Neuronal stem cell (in vitro differentiated cells): ENCODE measurements at regions not wholly inside any gene's neighbourhood (a gene's known extent, or its start where the extent isn't known, plus 50 kb on each side); places are given as distances from the start of the nearest gene placed in this dataset.

Experiments
- DNase-seq: peaks from one replicate; pipeline ENCODE4 v3.0.0-alpha.2; 2013; ENCODE audit warnings: low spot score
- H2AFZ ChIP-seq: one replicate; pipeline ENCODE4 v1.6.1; 2013; ENCODE audit warnings: mild to moderate bottlenecking, low read length, inconsistent platforms
- H2AK5ac ChIP-seq: 2 replicates; pipeline ENCODE4 v1.6.1; 2013; ENCODE audit warnings: low read depth, mild to moderate bottlenecking, inconsistent platforms, low read length, moderate library complexity, mixed read lengths
- H2BK120ac ChIP-seq: 2 replicates; pipeline ENCODE4 v1.6.1; 2013; ENCODE audit warnings: low read depth, mild to moderate bottlenecking, inconsistent platforms, low read length, moderate library complexity, mixed read lengths
- H2BK12ac ChIP-seq: one replicate; pipeline ENCODE4 v1.6.1; 2013; ENCODE audit warnings: low read length, inconsistent platforms
- H2BK15ac ChIP-seq: 2 replicates; pipeline ENCODE4 v1.6.1; 2013; ENCODE audit warnings: mild to moderate bottlenecking, low read length, inconsistent platforms, mixed read lengths
- H2BK5ac ChIP-seq: one replicate; pipeline ENCODE4 v1.6.1; 2013; ENCODE audit warnings: inconsistent platforms, mild to moderate bottlenecking, low read length, moderate library complexity
- H3K14ac ChIP-seq: one replicate; pipeline ENCODE4 v1.6.1; 2013; ENCODE audit warnings: low read length, inconsistent platforms
- H3K18ac ChIP-seq: 2 replicates; pipeline ENCODE4 v1.6.1; 2013; ENCODE audit warnings: low read length, inconsistent platforms
- H3K23ac ChIP-seq: 2 replicates; pipeline ENCODE4 v1.6.1; 2013; ENCODE audit warnings: low read depth, mild to moderate bottlenecking, mixed read lengths, low read length, inconsistent platforms; ENCODE audit not compliant: poor library complexity
- H3K27ac ChIP-seq: replicated peaks from 3 replicates; pipeline ENCODE4 v1.5.1; 2013; ENCODE audit warnings: low read length, inconsistent platforms
- H3K27me3 ChIP-seq, 3 experiments: 2 replicates each; pipeline ENCODE4 v1.6.1; 2013; ENCODE audit warnings: low read length in 3 of 3, mild to moderate bottlenecking in 2 of 3, inconsistent platforms in 1 of 3, low read depth in 1 of 3, mixed read lengths in 1 of 3, moderate library complexity in 1 of 3; ENCODE audit not compliant: control insufficient read depth in 3 of 3, insufficient read depth in 3 of 3
- H3K36me3 ChIP-seq, 2 donors: replicated peaks in 1 of 2; 2 replicates each; pipeline ENCODE4 v1.6.1; 2013; ENCODE audit warnings: low read length in 2 of 2; ENCODE audit not compliant: control insufficient read depth in 2 of 2, insufficient read depth in 2 of 2
- H3K4ac ChIP-seq: 2 replicates; pipeline ENCODE4 v1.6.1; 2013; ENCODE audit warnings: inconsistent platforms, mild to moderate bottlenecking, low read length, moderate library complexity
- H3K4me1 ChIP-seq, 2 donors: 1 replicate in 1 of 2; 2 replicates in 1 of 2; pipeline ENCODE4 v1.6.1; 2013; ENCODE audit warnings: low read length in 2 of 2, low read depth in 1 of 2; ENCODE audit not compliant: control insufficient read depth in 2 of 2, insufficient read depth in 1 of 2
- H3K4me2 ChIP-seq: one replicate; pipeline ENCODE4 v1.6.1; 2013; ENCODE audit warnings: mild to moderate bottlenecking, low read length, inconsistent platforms; ENCODE audit not compliant: insufficient read depth, poor library complexity, severe bottlenecking
- H3K4me3 ChIP-seq, 2 donors: 2 replicates each; pipeline ENCODE4 v1.5.1; 2013; ENCODE audit warnings: low read length in 2 of 2, mild to moderate bottlenecking in 2 of 2, inconsistent platforms in 1 of 2, moderate library complexity in 1 of 2
- H3K79me1 ChIP-seq: one replicate; pipeline ENCODE4 v1.6.1; 2013; ENCODE audit warnings: low read depth, mild to moderate bottlenecking, inconsistent platforms, low read length, moderate library complexity
- H3K9ac ChIP-seq: one replicate; pipeline ENCODE4 v1.6.1; 2013; ENCODE audit warnings: mild to moderate bottlenecking, low read depth, low read length, inconsistent platforms; ENCODE audit not compliant: poor library complexity
- H3K9me3 ChIP-seq, 2 donors: replicated peaks in 1 of 2; 2 replicates each; pipeline versions ENCODE3 to v1.6.1; 2013; ENCODE audit warnings: low read length in 2 of 2, mild to moderate bottlenecking in 2 of 2, inconsistent platforms in 1 of 2, low read depth in 1 of 2, mixed read lengths in 1 of 2, moderate library complexity in 1 of 2; ENCODE audit not compliant: control insufficient read depth in 2 of 2, insufficient read depth in 1 of 2
- H4K8ac ChIP-seq: one replicate; pipeline ENCODE4 v1.6.1; 2013; ENCODE audit warnings: low read depth, mild to moderate bottlenecking, inconsistent platforms, low read length, moderate library complexity
- H4K91ac ChIP-seq: one replicate; pipeline ENCODE4 v1.6.1; 2013; ENCODE audit warnings: low read length, low read depth, mild to moderate bottlenecking, inconsistent platforms; ENCODE audit not compliant: poor library complexity
- WGBS, 2 donors: extraction: QIAGEN DNeasy Blood & Tissue Kit; methylation state at CpG; one replicate each; pipeline ENCODE4 v1.1.7; 2013; ENCODE audit warnings: missing lambda C conversion rate in 2 of 2, mixed read lengths in 1 of 2; ENCODE audit not compliant: insufficient read length in 2 of 2, insufficient replicate concordance in 1 of 2; ENCODE audit errors: extremely low coverage in 2 of 2; 5-methylcytosine and 5-hydroxymethylcytosine counted together

DNA sequence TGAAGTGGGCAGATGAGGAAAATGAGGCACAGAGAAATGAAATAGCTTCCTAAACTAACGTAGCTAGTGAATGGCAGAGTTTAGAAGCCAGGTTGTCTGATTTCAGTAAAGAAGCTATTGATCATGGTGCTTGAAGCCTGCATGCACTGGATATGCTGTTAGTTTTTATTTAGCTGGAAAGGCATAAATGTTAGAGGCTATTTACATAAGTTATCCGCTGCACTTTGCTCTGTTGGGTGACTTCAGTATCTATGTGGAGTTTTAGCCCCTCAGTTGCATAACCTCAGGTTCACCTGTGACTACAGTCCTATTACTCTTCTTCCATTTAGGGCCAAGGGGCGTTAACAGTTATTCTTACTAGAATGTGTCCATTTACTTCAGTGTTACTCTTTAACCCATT lies 522.4 kb upstream of the RPS6KA3 start:
- Histone ChIP-seq H3K4me3 (no peak overlapping the region), H2AK5ac (no peak overlapping the region), H3K23ac (no peak overlapping the region), H3K79me1 (no peaks in the 10 kb centered on the region), H3K36me3 (no peaks in the 10 kb centered on the region), H2BK120ac (no peak overlapping the region), H2BK15ac (no peak overlapping the region), H2BK5ac (no peak overlapping the region), H3K4me2 (no peak overlapping the region), H2AFZ (no peak overlapping the region), H4K91ac (no peak overlapping the region), H3K9ac (no peak overlapping the region), H4K8ac (no peak overlapping the region), H3K4ac (no peak overlapping the region), H3K27ac (no peak overlapping the region), H3K14ac (no peak overlapping the region), H2BK12ac (no peak overlapping the region), H3K27me3 (no peaks in the 10 kb centered on the region), H3K18ac (no peak overlapping the region), H3K9me3 (no peaks in the 10 kb centered on the region), H3K4me1 (no peaks in the 10 kb centered on the region)
- WGBS, 2 donors: no CpG with 5 or more reads among the region's 3 CpGs
- DNase-seq: no peak

- no peak overlapping the region for H3K9ac ChIP-seq
- no peak overlapping the region for H3K14ac ChIP-seq
- H2BK15ac ChIP-seq: no peak overlapping the region
- H2AK5ac ChIP-seq: no peak overlapping the region
- H3K4me3 ChIP-seq: no peak overlapping the region
- no peak overlapping the region for H3K27ac ChIP-seq
- no peak overlapping the region for H4K91ac ChIP-seq
- no peak overlapping the region for H3K4ac ChIP-seq
- no peak overlapping the region for H3K4me2 ChIP-seq
- H3K9me3 ChIP-seq: no peaks in the 10 kb centered on the region
- no peak overlapping the region for H2BK12ac ChIP-seq
- no peak overlapping the region for H3K23ac ChIP-seq
- H3K18ac ChIP-seq: no peak overlapping the region
- no peaks in the 10 kb centered on the region for H3K36me3 ChIP-seq
- WGBS, 2 donors: no CpG with 5 or more reads among the region's 2 CpGs
- no peak overlapping the region for H4K8ac ChIP-seq
- no peak overlapping the region for H2AFZ ChIP-seq
- no peaks in the 10 kb centered on the region for H3K4me1 ChIP-seq
- H2BK5ac ChIP-seq: no peak overlapping the region
- H2BK120ac ChIP-seq: no peak overlapping the region
- no peaks in the 10 kb centered on the region for H3K27me3 ChIP-seq
- no peak for DNase-seq
- no peaks in the 10 kb centered on the region for H3K79me1 ChIP-seq
These were observed 500.6 kb upstream of the RPS6KA3 start for GRCh38 chrX:20767346-20767745.

- H4K8ac ChIP-seq: no peak overlapping the region
- no peak overlapping the region for H3K4ac ChIP-seq
- no peak overlapping the region for H2BK120ac ChIP-seq
These were observed 489.9 kb upstream of the RPS6KA3 start for GRCh38 chrX:20756585-20756984.

GRCh38 chrX:20753076-20753475 lies 486.4 kb upstream of the RPS6KA3 start:
- H3K36me3 ChIP-seq: no peaks in the 10 kb centered on the region
- H4K8ac ChIP-seq: no peak overlapping the region
- H3K4ac ChIP-seq: no peak overlapping the region
- H2BK5ac ChIP-seq: no peak overlapping the region
- no peak overlapping the region for H3K23ac ChIP-seq
- no peak overlapping the region for H2BK15ac ChIP-seq
- H3K4me1 ChIP-seq: no peaks in the 10 kb centered on the region
- no peak overlapping the region for H3K4me3 ChIP-seq
- no peak overlapping the region for H3K18ac ChIP-seq
- H2AK5ac ChIP-seq: no peak overlapping the region
- H3K9ac ChIP-seq: no peak overlapping the region
- no peak overlapping the region for H2AFZ ChIP-seq
- WGBS, 2 donors: no CpG with 5 or more reads among the region's 3 CpGs
- no peaks in the 10 kb centered on the region for H3K27me3 ChIP-seq
- DNase-seq: no peak
- H2BK12ac ChIP-seq: no peak overlapping the region
- no peak overlapping the region for H3K4me2 ChIP-seq
- no peak overlapping the region for H3K14ac ChIP-seq
- no peak overlapping the region for H3K27ac ChIP-seq
- H4K91ac ChIP-seq: no peak overlapping the region
- H3K9me3 ChIP-seq: no peaks in the 10 kb centered on the region
- H2BK120ac ChIP-seq: no peak overlapping the region
- no peaks in the 10 kb centered on the region for H3K79me1 ChIP-seq

More at GRCh38 chrX:20756585-20756984, 489.9 kb upstream of the RPS6KA3 start:
- DNase-seq: no peak
- no peak overlapping the region for H3K27ac ChIP-seq
- no peaks in the 10 kb centered on the region for H3K27me3 ChIP-seq
- H3K9me3 ChIP-seq: no peaks in the 10 kb centered on the region
- no peak overlapping the region for H2BK5ac ChIP-seq
- no peak overlapping the region for H2BK12ac ChIP-seq
- H3K23ac ChIP-seq: no peak overlapping the region
- no peak overlapping the region for H3K4me3 ChIP-seq
- H3K14ac ChIP-seq: no peak overlapping the region
- H4K91ac ChIP-seq: no peak overlapping the region
- no peaks in the 10 kb centered on the region for H3K79me1 ChIP-seq
- no peaks in the 10 kb centered on the region for H3K4me1 ChIP-seq
- H2AFZ ChIP-seq: no peak overlapping the region
- WGBS, 2 donors: no CpG with 5 or more reads among the region's 1 CpG
- H3K36me3 ChIP-seq: no peaks in the 10 kb centered on the region
- no peak overlapping the region for H3K9ac ChIP-seq
- no peak overlapping the region for H2BK15ac ChIP-seq
- H3K4me2 ChIP-seq: no peak overlapping the region
- no peak overlapping the region for H2AK5ac ChIP-seq
- H3K18ac ChIP-seq: no peak overlapping the region
